ENCODE measurements at regions not wholly inside any gene's neighbourhood (a gene's known extent, or its start where the extent isn't known, plus 50 kb on each side); places are given as distances from the start of the nearest gene placed in this dataset.

GRCh38 chr2:47660168-47660567 lies 89.4 kb upstream of the KCNK12 start:
- TF ChIP-seq CTCF (IDR thresholded peaks at IDR 0.05) (no peak), POLR2A (IDR thresholded peaks at IDR 0.05) (no peak)
